Stimulated activated CD4-positive, alpha-beta T cell treated with anti-CD3 and anti-CD28 coated beads, Interleukin-1b, Interleukin-23, amount 100 ng/mL, for 48 hours (primary cell): ENCODE measurements at regions not wholly inside any gene's neighbourhood (a gene's known extent, or its start where the extent isn't known, plus 50 kb on each side); places are given as distances from the start of the nearest gene placed in this dataset.

Experiments
- DNase-seq: peaks from one replicate; pipeline ENCODE4 v3.0.0-alpha.2; 2020

- DNase-seq: no peak
Observed at GRCh38 chr1:209208648-209209047, 374.9 kb upstream of the CAMK1G start.

- DNase-seq: no peak
Observed at GRCh38 chr1:209213989-209214388, 369.5 kb upstream of the CAMK1G start.

GRCh38 chr1:209215826-209216225 lies 367.7 kb upstream of the CAMK1G start:
- no peak for DNase-seq

- no peak for DNase-seq
Observed at GRCh38 chr1:209218113-209218512, 365.4 kb upstream of the CAMK1G start.

GRCh38 chr1:209218981-209219380 lies 364.5 kb upstream of the CAMK1G start:
- DNase-seq: no peak

- DNase-seq: no peak
Observed at GRCh38 chr1:209219791-209220524, 363.6 kb upstream of the CAMK1G start.

- no peak for DNase-seq
Observed at GRCh38 chr1:209222826-209223225, 360.7 kb upstream of the CAMK1G start.

GRCh38 chr1:209223791-209224190 lies 359.7 kb upstream of the CAMK1G start:
- DNase-seq: no peak

- no peak for DNase-seq
Observed at GRCh38 chr1:209224886-209225285, 358.6 kb upstream of the CAMK1G start.

GRCh38 chr1:209227171-209227570 lies 356.3 kb upstream of the CAMK1G start:
- DNase-seq: no peak

- no peak for DNase-seq
Observed at GRCh38 chr1:209227941-209228340, 355.6 kb upstream of the CAMK1G start.

GRCh38 chr1:209229494-209230061 lies 353.9 kb upstream of the CAMK1G start:
- DNase-seq: no peak

- DNase-seq: no peak
Observed at GRCh38 chr1:209230314-209230713, 353.2 kb upstream of the CAMK1G start.

- DNase-seq: no peak
Observed at GRCh38 chr1:209231476-209232156, 351.9 kb upstream of the CAMK1G start.

- DNase-seq: no peak
Observed at GRCh38 chr1:209232197-209232596, 351.3 kb upstream of the CAMK1G start.

GRCh38 chr1:209232759-209233158 lies 350.8 kb upstream of the CAMK1G start:
- DNase-seq: no peak

GRCh38 chr1:209235166-209235565 lies 348.3 kb upstream of the CAMK1G start:
- no peak for DNase-seq

GRCh38 chr1:209238356-209238755 lies 345.2 kb upstream of the CAMK1G start:
- no peak for DNase-seq

GRCh38 chr1:209240351-209240750 lies 343.2 kb upstream of the CAMK1G start:
- no peak for DNase-seq

GRCh38 chr1:209241487-209241886 lies 342.0 kb upstream of the CAMK1G start:
- no peak for DNase-seq

GRCh38 chr1:209248649-209249279 lies 334.8 kb upstream of the CAMK1G start:
- peak; percentile 23 for DNase-seq

- no peak for DNase-seq
Observed at GRCh38 chr1:209249280-209249670, 334.2 kb upstream of the CAMK1G start.

- no peak for DNase-seq
Observed at GRCh38 chr1:209249785-209250440, 333.6 kb upstream of the CAMK1G start.
